Esophagus (tissue), 2 donors: ENCODE measurements at regions not wholly inside any gene's neighbourhood (a gene's known extent, or its start where the extent isn't known, plus 50 kb on each side); places are given as distances from the start of the nearest gene placed in this dataset.

Experiments
- H3K27ac ChIP-seq, 2 donors: one replicate each; pipeline ENCODE4 v1.5.1; 2013; ENCODE audit warnings: low read depth in 2 of 2, mild to moderate bottlenecking in 2 of 2, inconsistent platforms in 1 of 2, low read length in 1 of 2, moderate library complexity in 1 of 2
- H3K27me3 ChIP-seq, 2 donors: one replicate each; pipeline ENCODE4 v1.6.1; 2013; ENCODE audit warnings: low read length in 2 of 2, control low read depth in 1 of 2, mild to moderate bottlenecking in 1 of 2; ENCODE audit not compliant: insufficient read depth in 2 of 2, control insufficient read depth in 1 of 2
- H3K36me3 ChIP-seq, 2 donors: one replicate each; pipeline ENCODE4 v1.6.1; 2013; ENCODE audit warnings: low read length in 1 of 2; ENCODE audit not compliant: control insufficient read depth in 2 of 2, insufficient read depth in 2 of 2
- H3K4me1 ChIP-seq, 2 donors: one replicate each; pipeline ENCODE4 v1.6.1; 2013; ENCODE audit warnings: low read length in 1 of 2; ENCODE audit not compliant: control insufficient read depth in 2 of 2, insufficient read depth in 2 of 2
- H3K4me3 ChIP-seq, 2 donors: one replicate each; pipeline ENCODE4 v1.5.1; 2013; ENCODE audit warnings: low read length in 2 of 2, mild to moderate bottlenecking in 2 of 2, low read depth in 1 of 2, moderate library complexity in 1 of 2
- H3K9me3 ChIP-seq, 2 donors: one replicate each; pipeline ENCODE4 v1.6.1; 2013; ENCODE audit warnings: mild to moderate bottlenecking in 2 of 2, low read depth in 1 of 2, low read length in 1 of 2, moderate library complexity in 1 of 2; ENCODE audit not compliant: control insufficient read depth in 2 of 2, insufficient read depth in 1 of 2
- WGBS, 2 donors: extraction: QIAGEN DNeasy Blood & Tissue Kit; methylation state at CpG; one replicate each; pipeline ENCODE4 v1.1.7; 2013; 5-methylcytosine and 5-hydroxymethylcytosine counted together
- donor health status: healthy with polysubstance abuse.
- donor health status: Bipolar disorder and iron deficiency.

DNA sequence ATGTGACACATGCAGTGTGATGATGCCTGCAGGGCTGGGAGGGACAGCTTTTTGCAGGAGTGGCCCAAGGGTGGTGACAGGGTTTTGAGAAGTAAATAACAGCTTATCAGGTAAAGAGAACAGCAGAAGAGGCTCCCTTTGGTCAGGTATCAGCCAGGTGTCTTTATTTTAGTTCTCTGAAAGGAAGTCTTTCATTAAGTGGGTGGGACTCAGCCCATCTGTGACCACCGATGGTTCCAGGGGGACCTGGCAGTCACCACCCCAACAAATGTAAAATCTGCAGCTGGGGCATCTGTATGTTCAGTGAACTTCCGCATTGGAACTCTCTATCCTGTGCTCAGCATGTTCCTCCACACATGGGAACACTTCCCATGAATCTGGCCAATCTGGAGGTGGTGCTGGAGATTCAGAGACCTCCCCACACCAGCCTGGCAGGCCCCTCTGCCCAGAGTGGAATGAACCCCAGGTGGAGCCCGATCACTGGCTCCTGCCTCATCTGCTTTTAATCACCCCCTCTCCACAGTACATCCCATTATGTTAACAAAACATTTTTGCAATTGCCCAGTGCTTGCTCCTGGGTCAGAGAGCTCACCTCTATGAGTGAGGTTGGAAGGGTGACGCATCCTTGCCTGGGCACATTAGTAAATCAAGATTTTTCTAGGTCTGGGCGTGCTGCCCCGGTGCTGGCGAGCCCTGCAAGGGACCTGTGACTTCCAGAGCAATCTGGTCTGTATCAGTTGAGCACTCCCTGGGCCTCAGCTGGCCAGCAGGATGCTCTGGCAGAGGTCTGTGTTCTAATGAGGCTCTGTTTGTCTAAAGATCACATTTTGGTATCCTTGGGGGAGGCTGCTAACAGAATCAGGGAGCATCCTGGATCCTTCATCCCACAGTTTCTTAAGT, 140.4 kb upstream of the GDF10 start:
- H3K9me3 ChIP-seq: no peaks in the 10 kb centered on the region
- WGBS, 2 donors: 70 to 72% methylated on average over 7 of the region's 7 CpGs
- no peaks in the 10 kb centered on the region for H3K27me3 ChIP-seq
- no peak overlapping the region for H3K27ac ChIP-seq
- no peaks in the 10 kb centered on the region for H3K4me1 ChIP-seq
- no peaks in the 10 kb centered on the region for H3K36me3 ChIP-seq
- no peak overlapping the region for H3K4me3 ChIP-seq

DNA sequence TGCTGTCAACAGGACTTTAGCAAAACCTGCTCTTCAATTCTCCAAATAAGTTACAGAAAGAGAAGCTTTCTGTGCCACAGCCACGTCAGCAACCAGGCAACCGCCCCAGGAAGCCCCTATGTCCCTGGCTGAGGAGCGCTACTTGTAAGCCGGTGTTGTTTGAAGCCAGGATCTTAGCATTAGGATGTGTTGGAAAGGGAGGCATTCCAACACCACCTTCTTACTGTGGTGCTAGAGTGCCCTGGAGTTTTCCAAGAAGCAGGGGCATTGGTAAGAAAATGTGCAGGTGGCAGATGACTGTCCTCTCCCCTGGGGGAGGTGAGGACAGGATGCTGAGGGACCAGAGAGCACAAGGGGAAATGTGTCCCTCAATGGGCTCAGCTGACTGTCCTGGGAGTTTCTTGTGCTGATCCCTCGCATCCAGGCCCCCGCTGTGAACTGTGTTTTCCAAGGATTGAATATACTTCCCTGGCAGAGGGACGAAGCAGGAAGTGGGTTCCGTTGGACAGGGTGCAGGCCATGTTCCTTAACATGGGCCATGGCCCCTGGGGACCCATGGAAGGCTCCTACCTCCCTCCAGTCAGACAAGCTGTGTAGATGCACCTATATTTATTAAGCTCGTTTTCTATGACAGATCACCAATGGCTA, 139.6 kb upstream of the GDF10 start:
- no peak overlapping the region for H3K4me3 ChIP-seq
- no peak overlapping the region for H3K27ac ChIP-seq
- 78 to 79% methylated on average over 9 of the region's 9 CpGs for WGBS, 2 donors

DNA sequence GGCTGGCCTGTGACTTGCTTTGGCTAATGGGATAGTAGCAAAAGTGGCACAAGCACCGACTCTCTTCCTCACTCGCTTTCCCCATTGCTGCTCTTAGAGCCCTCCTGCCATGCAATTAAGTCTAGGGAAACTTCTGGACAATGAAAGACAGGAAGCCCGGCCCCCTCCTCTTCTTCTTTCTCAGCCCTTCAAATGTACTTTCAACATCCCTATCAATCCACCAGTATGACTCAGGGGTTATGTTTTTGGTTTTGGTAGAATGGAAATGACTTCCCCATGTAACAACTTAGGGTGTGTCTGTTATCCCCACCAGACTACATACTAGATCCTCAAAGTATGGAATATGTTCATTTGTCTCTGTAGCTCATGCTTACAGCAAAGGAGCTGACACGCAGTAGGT, 139.0 kb upstream of the GDF10 start:
- H3K27ac ChIP-seq: no peak overlapping the region
- H3K27me3 ChIP-seq: no peaks in the 10 kb centered on the region
- H3K9me3 ChIP-seq: no peaks in the 10 kb centered on the region
- 73 to 87% methylated on average over 4 of the region's 4 CpGs for WGBS, 2 donors
- H3K36me3 ChIP-seq: no peaks in the 10 kb centered on the region
- H3K4me1 ChIP-seq: peaks cover 0 to 6% of the 10 kb centered on the region in 2 donors
- H3K4me3 ChIP-seq: no peak overlapping the region

More for the DNA sequence above, 139.6 kb upstream of the GDF10 start:
- no peaks in the 10 kb centered on the region for H3K27me3 ChIP-seq
- H3K36me3 ChIP-seq: no peaks in the 10 kb centered on the region
- H3K4me1 ChIP-seq: peaks cover 0 to 2% of the 10 kb centered on the region in 2 donors
- H3K9me3 ChIP-seq: no peaks in the 10 kb centered on the region

DNA sequence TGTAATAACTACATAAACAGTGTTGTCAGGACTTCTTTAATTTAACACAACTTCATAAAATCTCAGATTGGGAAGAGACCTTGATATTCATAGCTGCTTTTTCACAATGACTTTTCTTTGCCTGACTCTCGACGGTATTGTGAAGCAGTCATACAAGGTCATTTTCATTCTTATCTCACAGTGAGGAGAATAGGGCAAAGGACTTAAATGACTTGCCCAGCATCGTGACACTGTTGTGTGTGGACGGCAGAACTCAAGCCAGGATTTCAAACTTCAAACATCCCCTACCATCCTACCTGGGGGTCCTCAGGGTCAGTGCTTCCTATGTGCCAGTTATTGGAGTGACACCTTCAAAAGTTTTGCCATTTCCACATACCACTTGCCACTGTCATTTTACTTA, 138.5 kb upstream of the GDF10 start:
- WGBS, 2 donors: 61 to 72% methylated on average over 4 of the region's 4 CpGs
- no peak overlapping the region for H3K4me3 ChIP-seq

DNA sequence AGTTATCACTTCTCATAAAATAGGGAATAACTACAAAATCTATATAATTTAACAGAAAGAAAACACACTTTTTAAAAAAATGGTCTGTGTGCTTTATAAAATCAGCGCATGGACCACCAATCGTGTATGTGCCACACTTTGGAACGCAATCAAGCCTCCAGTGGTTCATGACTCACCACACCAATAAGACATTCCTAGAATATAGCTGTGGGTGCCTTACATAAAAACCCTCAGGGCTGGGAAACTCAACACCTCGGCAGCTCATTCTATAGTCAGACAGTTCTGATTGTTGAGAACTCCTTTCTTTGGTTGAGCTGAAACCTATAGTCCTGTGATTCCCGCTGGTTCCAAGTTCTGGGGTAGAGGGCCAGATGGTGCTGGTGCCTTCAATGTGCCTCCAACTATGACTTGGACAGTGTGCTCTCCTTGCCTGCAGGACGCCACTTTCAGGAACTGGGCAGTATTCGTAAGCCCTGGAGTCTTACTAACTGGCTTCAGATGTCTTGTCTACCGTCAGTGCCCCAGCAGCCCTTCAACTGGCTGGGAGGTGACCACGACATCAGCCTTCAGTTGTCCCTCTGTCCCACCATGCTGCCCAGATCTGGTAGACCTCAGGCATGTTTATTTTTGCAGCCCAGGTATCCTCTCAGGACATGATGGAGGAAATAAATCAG, 135.7 kb upstream of the GDF10 start:
- H3K4me1 ChIP-seq: peaks cover 2 to 6% of the 10 kb centered on the region in 2 donors
- no peaks in the 10 kb centered on the region for H3K9me3 ChIP-seq
- WGBS, 2 donors: 81 to 87% methylated on average over 9 of the region's 9 CpGs
- H3K36me3 ChIP-seq: no peaks in the 10 kb centered on the region
- H3K27ac ChIP-seq: no peak overlapping the region
- H3K27me3 ChIP-seq: no peaks in the 10 kb centered on the region
- no peak overlapping the region for H3K4me3 ChIP-seq

More for the DNA sequence above, 138.5 kb upstream of the GDF10 start:
- H3K36me3 ChIP-seq: no peaks in the 10 kb centered on the region
- H3K4me1 ChIP-seq: peaks cover under 1 to 6% of the 10 kb centered on the region in 2 donors
- no peaks in the 10 kb centered on the region for H3K27me3 ChIP-seq
- no peak overlapping the region for H3K27ac ChIP-seq
- no peaks in the 10 kb centered on the region for H3K9me3 ChIP-seq

DNA sequence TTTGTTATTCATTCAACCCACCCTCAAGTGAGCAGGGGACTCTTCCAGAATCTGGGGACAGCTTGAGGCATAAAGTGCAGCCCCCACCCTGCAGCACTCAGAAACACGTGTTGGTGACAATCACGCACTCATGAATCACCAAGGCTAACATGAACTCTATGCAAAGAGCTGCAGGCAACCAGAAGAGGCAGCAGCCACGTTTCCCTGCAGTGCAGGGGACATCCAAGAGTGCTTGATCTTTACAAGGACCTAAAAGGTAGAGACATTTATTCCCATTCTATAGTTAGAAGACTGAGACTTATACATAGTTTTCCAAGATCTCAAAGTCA, 135.2 kb upstream of the GDF10 start:
- peaks cover 2 to 6% of the 10 kb centered on the region in 2 donors for H3K4me1 ChIP-seq
- no peak overlapping the region for H3K27ac ChIP-seq
- no peaks in the 10 kb centered on the region for H3K9me3 ChIP-seq
- WGBS, 2 donors: 60% methylated on average over 3 of the region's 3 CpGs
- no peak overlapping the region for H3K4me3 ChIP-seq
- H3K36me3 ChIP-seq: no peaks in the 10 kb centered on the region
- H3K27me3 ChIP-seq: no peaks in the 10 kb centered on the region

DNA sequence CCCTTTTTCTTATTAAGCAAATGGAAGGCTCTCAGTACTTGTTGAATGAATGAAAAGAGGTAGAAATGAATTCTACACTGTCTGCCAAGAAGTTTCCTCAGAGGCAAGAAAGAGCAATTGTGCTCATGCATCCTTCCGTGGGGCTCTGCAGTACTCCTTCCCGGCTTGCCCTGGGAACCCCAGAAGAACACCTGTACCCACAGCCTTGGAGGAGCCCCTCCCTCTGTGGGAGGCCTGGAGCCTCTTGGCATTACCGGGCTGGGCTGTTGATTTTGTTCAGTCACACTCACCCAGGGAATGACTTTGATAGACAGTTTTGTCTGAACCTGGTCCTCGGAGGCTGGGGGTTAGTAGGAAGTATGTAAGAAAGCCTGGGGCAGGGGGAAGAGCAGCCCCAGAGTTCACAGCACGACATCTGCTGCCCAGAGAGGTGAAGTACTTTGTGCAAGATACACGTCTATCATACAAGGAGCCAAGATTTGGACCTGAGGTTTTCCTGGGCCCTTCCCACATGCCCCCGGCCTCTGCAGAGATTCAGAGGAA, 134.8 kb upstream of the GDF10 start:
- no peaks in the 10 kb centered on the region for H3K36me3 ChIP-seq
- peak overlapping the region in 1 of 2 donors; percentile 38 for H3K27ac ChIP-seq
- H3K4me3 ChIP-seq: peak overlapping the region; percentile 14 to 35
- WGBS, 2 donors: 35 to 39% methylated on average over 7 of the region's 7 CpGs
- H3K4me1 ChIP-seq: peaks cover 2 to 6% of the 10 kb centered on the region in 2 donors
- H3K9me3 ChIP-seq: no peaks in the 10 kb centered on the region
- H3K27me3 ChIP-seq: no peaks in the 10 kb centered on the region

DNA sequence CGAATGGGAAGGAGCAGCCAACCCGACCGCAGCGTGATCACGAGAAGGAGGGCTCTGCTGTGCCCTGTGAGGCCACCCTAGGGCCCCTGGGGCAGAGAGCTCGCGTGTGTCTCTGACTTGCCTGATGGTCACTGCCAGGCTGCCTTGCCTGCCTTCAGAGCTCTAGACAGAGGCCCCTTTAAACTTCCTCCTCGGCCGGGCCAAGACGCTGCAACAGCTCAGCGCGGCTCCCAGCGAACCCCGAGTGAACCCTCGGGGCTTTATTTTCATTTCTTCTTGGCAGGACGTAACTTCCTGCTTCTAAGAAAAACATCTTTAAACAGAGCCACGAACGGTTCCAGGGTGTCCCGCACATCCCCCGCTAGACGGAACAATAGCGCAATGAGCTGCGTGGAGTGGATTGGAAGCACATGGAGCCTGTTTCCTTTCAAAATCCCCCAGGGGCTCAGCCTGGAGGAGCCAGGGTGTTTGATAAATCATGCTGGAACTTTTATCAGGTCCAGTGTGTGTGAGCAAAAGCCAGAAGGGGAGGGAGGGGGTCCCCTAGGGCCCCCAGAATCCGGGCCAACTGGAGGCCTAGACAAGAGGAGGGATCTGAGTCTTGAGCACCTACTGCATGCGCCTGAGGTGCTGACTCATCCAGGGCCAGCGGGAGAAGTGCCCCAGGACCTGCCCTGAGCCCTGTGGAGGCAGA, 134.1 kb upstream of the GDF10 start:
- WGBS, 2 donors: 16 to 23% methylated on average over 26 of the region's 26 CpGs

DNA sequence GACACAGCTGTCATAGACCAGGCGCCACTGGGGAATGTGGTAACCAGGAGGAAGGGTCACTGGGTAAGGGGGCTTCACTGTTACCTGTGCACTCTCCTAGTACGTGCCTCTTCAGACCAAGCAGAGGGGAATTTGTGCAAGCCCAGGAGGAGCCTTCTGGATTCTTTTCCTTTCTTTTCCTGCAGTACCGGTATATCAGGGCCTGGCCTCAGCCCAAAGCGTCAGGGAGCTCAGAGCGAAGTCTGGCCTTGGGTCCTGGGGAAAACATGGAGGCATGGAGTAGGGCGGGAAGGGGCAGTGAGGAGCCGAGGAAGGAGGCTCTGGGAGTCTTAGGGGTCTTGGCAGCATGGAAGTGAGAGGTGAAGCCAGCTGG, 133.6 kb upstream of the GDF10 start:
- H3K27ac ChIP-seq: peak overlapping the region in 1 of 2 donors; percentile 50
- H3K4me3 ChIP-seq: peak overlapping the region in 1 of 2 donors; percentile 14
- no peaks in the 10 kb centered on the region for H3K27me3 ChIP-seq
- H3K4me1 ChIP-seq: peaks cover 2 to 6% of the 10 kb centered on the region in 2 donors
- H3K36me3 ChIP-seq: no peaks in the 10 kb centered on the region
- WGBS, 2 donors: 67 to 70% methylated on average over 7 of the region's 7 CpGs
- no peaks in the 10 kb centered on the region for H3K9me3 ChIP-seq

More for the DNA sequence above, 134.1 kb upstream of the GDF10 start:
- no peaks in the 10 kb centered on the region for H3K36me3 ChIP-seq
- peaks cover 2 to 6% of the 10 kb centered on the region in 2 donors for H3K4me1 ChIP-seq
- H3K9me3 ChIP-seq: no peaks in the 10 kb centered on the region
- H3K4me3 ChIP-seq: peak overlapping the region; percentile 14 to 35
- peak overlapping the region in 1 of 2 donors; percentile 50 for H3K27ac ChIP-seq
- no peaks in the 10 kb centered on the region for H3K27me3 ChIP-seq
